Body of pancreas (tissue), 4 donors: ENCODE measurements at regions not wholly inside any gene's neighbourhood (a gene's known extent, or its start where the extent isn't known, plus 50 kb on each side); places are given as distances from the start of the nearest gene placed in this dataset.

Source experiments
- ATAC-seq: fragments of 150-250 bp; one replicate; pipeline ENCODE4 v1.9.1; 2016
- DNase-seq, 4 donors: peaks; one replicate each; pipeline ENCODE4 v3.0.0-alpha.2; 2019
- H3K27ac ChIP-seq, 4 donors: fragments of 200-600 bp; sonication (generic); 1 replicate in 3 of 4; 2 replicates in 1 of 4; pipeline versions ENCODE4 v1.5.1 to v1.6.1; 2016 to 2019; ENCODE audit warnings: mild to moderate bottlenecking in 1 of 4, mixed read lengths in 1 of 4, moderate library complexity in 1 of 4
- H3K27me3 ChIP-seq, 2 donors: fragments of 200-600 bp; sonication (generic); one replicate each; pipeline ENCODE4 v1.6.0; 2016; ENCODE audit warnings: mild to moderate bottlenecking in 1 of 2
- H3K36me3 ChIP-seq, 2 donors: fragments of 200-600 bp; sonication (generic); replicated peaks in 1 of 2; 2 replicates each; pipeline ENCODE4 v1.5.1; 2016; ENCODE audit warnings: low read depth in 2 of 2; ENCODE audit not compliant: insufficient read depth in 1 of 2
- H3K4me1 ChIP-seq: fragments of 200-600 bp; sonication (generic); one replicate; pipeline ENCODE4 v1.6.0; 2016
- H3K4me3 ChIP-seq, 2 donors: fragments of 200-600 bp; sonication (generic); 1 replicate in 1 of 2; 2 replicates in 1 of 2; pipeline ENCODE4 v1.5.1; 2016 to 2019
- H3K9me3 ChIP-seq, 3 donors: fragments of 200-600 bp; sonication (generic); 1 replicate in 2 of 3; 2 replicates in 1 of 3; pipeline ENCODE4 v1.5.1; 2016
- CTCF ChIP-seq, 7 experiments: fragments of 450-650 bp in 4 of 7; fragments of 200-600 bp in 3 of 7; sonication (generic) in 3 of 7; IDR thresholded peaks; one replicate each; pipeline ENCODE4 v1.5.1; 2016 to 2019; ENCODE audit warnings: antibody characterized with exemption in 7 of 7
- POLR2A ChIP-seq, 3 donors: fragments of 450-650 bp; IDR thresholded peaks; one replicate each; pipeline ENCODE4 v1.6.1; 2016; ENCODE audit warnings: antibody characterized with exemption in 3 of 3, mild to moderate bottlenecking in 2 of 3
- WGBS, 2 donors: methylation state at CpG; one replicate each; pipeline ENCODE4 v1.1.5; 2017; 5-methylcytosine and 5-hydroxymethylcytosine counted together
- intact Hi-C: fragments of 100-400 bp; cut with DNase I; formaldehyde crosslinking; loops from one replicate; pipeline ENCODE4 v1.15.1; 2023

DNA sequence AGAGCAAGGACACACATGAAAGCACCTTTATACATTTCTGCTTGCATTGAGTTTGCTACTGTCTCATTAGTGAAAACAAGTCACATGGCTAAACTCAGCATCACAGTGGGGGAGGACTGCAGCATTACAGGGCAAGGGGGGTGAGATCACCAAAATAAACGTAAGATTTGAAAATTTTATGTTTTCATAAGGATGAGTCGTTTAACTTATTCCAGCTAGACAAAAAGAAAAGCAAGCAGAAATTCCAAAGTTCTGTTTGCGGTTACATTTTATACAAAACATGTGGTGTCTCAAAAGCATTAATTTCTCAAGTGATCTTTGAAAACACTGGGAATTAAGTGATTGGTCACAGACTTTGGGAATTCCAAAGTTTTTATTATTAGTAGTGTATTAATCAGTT is 261.4 kb upstream of the RXFP2 start:
- Histone ChIP-seq H3K27me3 (no peaks in the 10 kb centered on the region), H3K4me1 (no peaks in the 10 kb centered on the region), H3K27ac (no peak overlapping the region), H3K36me3 (no peaks in the 10 kb centered on the region), H3K4me3 (no peak overlapping the region), H3K9me3 (no peaks in the 10 kb centered on the region)
- WGBS, 2 donors = 64 to 82% methylated on average over 3 of the region's 3 CpGs
- ATAC-seq (no peak), DNase-seq (no peak)
- intact Hi-C loops = no loop called here
- TF ChIP-seq POLR2A (IDR thresholded peaks at IDR 0.05) (no peak), CTCF (IDR thresholded peaks at IDR 0.05) (no peak)

GRCh38 chr13:31485183-31485582 is 254.1 kb upstream of the RXFP2 start:
- DNase-seq (no peak), ATAC-seq (no peak)
- intact Hi-C loops = no loop called here
- peaks cover 4% of the 10 kb centered on the region for H3K4me1 ChIP-seq
- no peak overlapping the region for H3K4me3 ChIP-seq
- TF ChIP-seq POLR2A (IDR thresholded peaks at IDR 0.05) (no peak), CTCF (IDR thresholded peaks at IDR 0.05) (no peak)
- no peaks in the 10 kb centered on the region for H3K36me3 ChIP-seq
- H3K27me3 ChIP-seq = no peaks in the 10 kb centered on the region
- no peak overlapping the region for H3K27ac ChIP-seq
- no peaks in the 10 kb centered on the region for H3K9me3 ChIP-seq
- 15 to 26% methylated on average over 2 of the region's 2 CpGs for WGBS, 2 donors

- H3K27me3 ChIP-seq = no peaks in the 10 kb centered on the region
- DNase-seq = no peak
- no peak overlapping the region for H3K27ac ChIP-seq
- H3K4me3 ChIP-seq = no peak overlapping the region
- ATAC-seq = no peak
- intact Hi-C loops = no loop called here
- H3K9me3 ChIP-seq = no peaks in the 10 kb centered on the region
- peaks cover 4% of the 10 kb centered on the region for H3K4me1 ChIP-seq
- no peaks in the 10 kb centered on the region for H3K36me3 ChIP-seq
- 10 to 16% methylated on average over 4 of the region's 4 CpGs for WGBS, 2 donors
- TF ChIP-seq CTCF (IDR thresholded peaks at IDR 0.05) = no peak
- TF ChIP-seq POLR2A (IDR thresholded peaks at IDR 0.05) = no peak
Measured at GRCh38 chr13:31485651-31486051, 253.7 kb upstream of the RXFP2 start.

DNA sequence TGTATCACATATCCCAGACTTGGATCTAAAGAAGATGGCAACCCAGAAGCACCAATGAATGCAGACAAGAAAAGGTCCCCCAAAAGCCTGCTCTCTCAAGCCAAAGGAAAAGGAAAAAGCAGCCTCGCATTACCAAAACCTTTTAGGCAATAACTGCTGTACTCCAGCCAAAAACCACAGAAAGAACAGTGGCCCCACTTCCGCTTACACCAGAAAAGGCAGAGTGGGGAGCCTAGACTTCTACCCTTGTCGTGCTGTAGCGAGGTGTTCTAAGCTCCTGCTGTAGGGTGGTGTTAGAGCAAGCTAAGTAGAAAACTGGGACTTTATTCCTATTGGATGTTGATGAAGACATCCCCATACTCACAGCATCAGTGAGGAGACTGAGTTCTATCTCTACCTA is 244.0 kb upstream of the RXFP2 start:
- H3K27me3 ChIP-seq = no peaks in the 10 kb centered on the region
- DNase-seq (no peak), ATAC-seq (no peak)
- no peak overlapping the region for H3K4me3 ChIP-seq
- no peaks in the 10 kb centered on the region for H3K4me1 ChIP-seq
- intact Hi-C loops = no loop called here
- no peak overlapping the region for H3K27ac ChIP-seq
- no peak for TF ChIP-seq CTCF (IDR thresholded peaks at IDR 0.05)
- no peak for TF ChIP-seq POLR2A (IDR thresholded peaks at IDR 0.05)
- H3K36me3 ChIP-seq = no peaks in the 10 kb centered on the region
- no peaks in the 10 kb centered on the region for H3K9me3 ChIP-seq
- WGBS, 2 donors = 66 to 70% methylated on average over 4 of the region's 4 CpGs

DNA sequence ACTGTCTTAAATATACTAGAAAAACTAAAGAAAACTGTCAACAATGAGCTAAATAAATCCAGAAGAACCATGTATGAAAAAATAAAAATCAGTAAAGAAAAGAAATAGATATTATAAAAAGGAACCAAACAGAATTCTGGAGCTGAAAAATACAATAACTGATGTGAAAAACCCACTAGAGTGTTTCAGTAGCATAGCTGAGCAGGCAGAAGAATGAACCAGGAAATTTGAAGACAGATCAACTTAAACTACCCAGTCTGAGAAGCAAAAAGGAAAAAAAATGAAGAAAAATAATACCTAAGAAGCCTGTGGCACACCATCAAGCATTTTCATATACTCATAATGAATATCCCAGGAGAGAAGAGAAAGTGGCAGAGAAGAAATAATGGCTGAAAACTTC is 240.1 kb upstream of the RXFP2 start:
- ATAC-seq (no peak), DNase-seq (no peak)
- TF ChIP-seq POLR2A (IDR thresholded peaks at IDR 0.05) (no peak), CTCF (IDR thresholded peaks at IDR 0.05) (no peak)
- H3K9me3 ChIP-seq = no peaks in the 10 kb centered on the region
- intact Hi-C loops = no loop called here
- no peak overlapping the region for H3K4me3 ChIP-seq
- H3K4me1 ChIP-seq = no peaks in the 10 kb centered on the region
- H3K27me3 ChIP-seq = no peaks in the 10 kb centered on the region
- H3K27ac ChIP-seq = no peak overlapping the region
- H3K36me3 ChIP-seq = no peaks in the 10 kb centered on the region
